Activated B cell treated with CpG ODN at 0.5 μM for 24 hours (primary cell): ENCODE measurements at regions not wholly inside any gene's neighbourhood (a gene's known extent, or its start where the extent isn't known, plus 50 kb on each side); places are given as distances from the start of the nearest gene placed in this dataset.

ENCODE experiments used
- ATAC-seq: fragments of 200-7000 bp; cut with Tn5 transposase; one replicate; pipeline ENCODE4 v1.10.0; 2021; ENCODE audit warnings: low read depth, mild to moderate bottlenecking, moderate library complexity
- CTCF ChIA-PET: fragments of 350-600 bp; sonication (Branson Sonifier 250); formaldehyde crosslinking; loops from one replicate; lab custom pipeline; 2021; ENCODE audit warnings: antibody characterized with exemption; lab: Charles Lee
- POLR2A ChIA-PET: fragments of 350-600 bp; sonication (Branson Sonifier 250); formaldehyde crosslinking; loops from one replicate; lab custom pipeline; 2021; ENCODE audit warnings: antibody characterized with exemption; lab: Charles Lee
- DNase-seq: peaks from one replicate; pipeline ENCODE4 v3.0.0; 2022
- H3K27ac Mint-ChIP-seq: one replicate; pipeline ENCODE4 v1.8.0; 2020; ENCODE audit warnings: mixed read lengths
- H3K27me3 Mint-ChIP-seq: one replicate; pipeline ENCODE4 v1.8.0; 2021; ENCODE audit warnings: mixed read lengths
- H3K36me3 Mint-ChIP-seq: one replicate; pipeline ENCODE4 v1.8.0; 2021; ENCODE audit warnings: low read depth, mixed read lengths
- H3K4me1 Mint-ChIP-seq: one replicate; pipeline ENCODE4 v1.8.0; 2021; ENCODE audit warnings: mixed read lengths
- H3K4me3 Mint-ChIP-seq: one replicate; pipeline ENCODE4 v1.8.0; 2020; ENCODE audit warnings: mild to moderate bottlenecking, mixed read lengths
- H3K9me3 Mint-ChIP-seq: one replicate; pipeline ENCODE4 v1.8.0; 2020; ENCODE audit warnings: mixed read lengths
- intact Hi-C: fragments of 100-400 bp; cut with micrococcal nuclease; formaldehyde crosslinking; loops from one replicate; pipeline ENCODE4 v1.15.1; 2024
- TF ChIP-seq, protein P1 (sequence below): fragments of 200-600 bp; IDR thresholded peaks from one replicate; pipeline ENCODE4 v1.8.0; 2022; ENCODE audit warnings: antibody characterized with exemption, mild to moderate bottlenecking

DNA sequence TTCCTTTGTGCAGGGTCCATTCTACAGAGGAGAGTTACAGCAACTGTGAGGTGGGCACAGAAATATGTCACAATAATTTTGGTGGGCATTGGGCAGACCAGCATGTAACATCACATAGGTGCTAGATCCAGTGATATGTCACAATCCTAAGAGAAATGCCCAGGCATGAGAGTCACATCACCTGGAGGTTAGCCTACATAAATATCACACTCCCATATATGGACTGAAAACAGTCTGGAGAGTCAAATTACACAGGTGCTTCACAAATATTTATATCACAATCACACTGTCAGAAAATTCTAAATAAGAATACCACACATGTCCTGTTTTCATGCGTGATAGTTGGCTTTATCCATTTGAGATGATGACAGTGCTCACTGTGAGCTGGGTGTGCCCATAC lies 903.7 kb upstream of the AMELY start:
- no peaks in the 10 kb centered on the region for H3K36me3 Mint-ChIP-seq
- H3K4me1 Mint-ChIP-seq, result no peaks in the 10 kb centered on the region
- TF ChIP-seq, protein P1, sequence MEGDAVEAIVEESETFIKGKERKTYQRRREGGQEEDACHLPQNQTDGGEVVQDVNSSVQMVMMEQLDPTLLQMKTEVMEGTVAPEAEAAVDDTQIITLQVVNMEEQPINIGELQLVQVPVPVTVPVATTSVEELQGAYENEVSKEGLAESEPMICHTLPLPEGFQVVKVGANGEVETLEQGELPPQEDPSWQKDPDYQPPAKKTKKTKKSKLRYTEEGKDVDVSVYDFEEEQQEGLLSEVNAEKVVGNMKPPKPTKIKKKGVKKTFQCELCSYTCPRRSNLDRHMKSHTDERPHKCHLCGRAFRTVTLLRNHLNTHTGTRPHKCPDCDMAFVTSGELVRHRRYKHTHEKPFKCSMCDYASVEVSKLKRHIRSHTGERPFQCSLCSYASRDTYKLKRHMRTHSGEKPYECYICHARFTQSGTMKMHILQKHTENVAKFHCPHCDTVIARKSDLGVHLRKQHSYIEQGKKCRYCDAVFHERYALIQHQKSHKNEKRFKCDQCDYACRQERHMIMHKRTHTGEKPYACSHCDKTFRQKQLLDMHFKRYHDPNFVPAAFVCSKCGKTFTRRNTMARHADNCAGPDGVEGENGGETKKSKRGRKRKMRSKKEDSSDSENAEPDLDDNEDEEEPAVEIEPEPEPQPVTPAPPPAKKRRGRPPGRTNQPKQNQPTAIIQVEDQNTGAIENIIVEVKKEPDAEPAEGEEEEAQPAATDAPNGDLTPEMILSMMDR, result no peak
- H3K9me3 Mint-ChIP-seq, result no peaks in the 10 kb centered on the region
- H3K27ac Mint-ChIP-seq, result no peak overlapping the region
- DNase-seq, result no peak
- H3K4me3 Mint-ChIP-seq, result no peak overlapping the region
- H3K27me3 Mint-ChIP-seq, result no peaks in the 10 kb centered on the region
- intact Hi-C loops, result loop anchor here (5.0 kb wide), 2 partner anchors 93 to 448 kb away; no protein-coding TSS in a partner anchor
- ChIA-PET CTCF (no interaction called here), POLR2A (no interaction called here)
- ATAC-seq, result no peak

DNA sequence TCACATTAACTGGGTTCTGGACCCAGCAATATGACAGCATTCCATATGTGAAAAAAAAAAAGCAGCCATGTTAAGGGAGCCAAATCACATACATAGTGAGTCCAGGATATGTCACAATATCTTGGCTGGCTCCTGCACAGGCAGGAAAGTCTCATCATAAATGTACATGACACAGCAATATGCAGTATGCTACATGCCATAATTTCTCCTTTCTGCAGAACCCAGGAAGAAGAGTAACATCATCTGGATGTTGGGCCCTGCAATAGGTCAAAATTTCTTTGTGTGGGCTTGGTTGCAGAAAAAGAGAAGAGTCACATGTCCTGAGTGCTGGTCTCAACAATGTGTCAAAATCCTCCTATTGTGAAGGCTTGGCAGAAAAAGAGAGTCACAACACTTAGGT lies 902.8 kb upstream of the AMELY start:
- ChIA-PET CTCF (no interaction called here), POLR2A (interaction anchor here (0.7 kb wide), 1 partner anchor 502 kb away, joined by 6 read pairs; no protein-coding TSS in a partner anchor)
- DNase-seq (no peak), ATAC-seq (no peak)
- H3K4me1 Mint-ChIP-seq, result no peaks in the 10 kb centered on the region
- intact Hi-C loops, result no loop called here
- TF ChIP-seq, protein P1, result no peak
- no peaks in the 10 kb centered on the region for H3K36me3 Mint-ChIP-seq
- no peaks in the 10 kb centered on the region for H3K9me3 Mint-ChIP-seq
- no peak overlapping the region for H3K4me3 Mint-ChIP-seq
- no peak overlapping the region for H3K27ac Mint-ChIP-seq
- H3K27me3 Mint-ChIP-seq, result no peaks in the 10 kb centered on the region

DNA sequence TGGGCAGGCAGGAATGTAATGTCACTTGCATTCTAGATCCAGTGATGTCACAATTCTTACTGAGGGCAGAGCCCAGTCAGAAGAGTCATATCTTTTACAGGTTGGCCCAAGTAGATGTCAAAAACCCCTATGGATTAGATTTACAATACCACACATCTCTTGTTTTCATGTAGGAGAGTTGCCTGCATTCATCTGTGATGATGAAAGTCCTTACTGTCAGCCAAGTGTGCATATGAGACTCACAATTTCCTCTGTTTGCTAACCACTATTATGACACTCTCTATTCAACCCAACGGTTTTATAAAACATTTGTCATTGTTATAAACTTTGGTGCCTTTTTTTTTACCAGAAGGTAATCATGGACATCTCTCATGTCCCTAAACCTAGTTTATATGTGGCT lies 898.8 kb upstream of the AMELY start:
- ATAC-seq (no peak), DNase-seq (no peak)
- no peaks in the 10 kb centered on the region for H3K27me3 Mint-ChIP-seq
- H3K4me3 Mint-ChIP-seq, result no peak overlapping the region
- TF ChIP-seq, protein P1, result no peak
- POLR2A ChIA-PET, result no interaction called here
- H3K27ac Mint-ChIP-seq, result no peak overlapping the region
- H3K36me3 Mint-ChIP-seq, result no peaks in the 10 kb centered on the region
- CTCF ChIA-PET, result no interaction called here
- intact Hi-C loops, result no loop called here
- H3K9me3 Mint-ChIP-seq, result no peaks in the 10 kb centered on the region
- no peaks in the 10 kb centered on the region for H3K4me1 Mint-ChIP-seq

DNA sequence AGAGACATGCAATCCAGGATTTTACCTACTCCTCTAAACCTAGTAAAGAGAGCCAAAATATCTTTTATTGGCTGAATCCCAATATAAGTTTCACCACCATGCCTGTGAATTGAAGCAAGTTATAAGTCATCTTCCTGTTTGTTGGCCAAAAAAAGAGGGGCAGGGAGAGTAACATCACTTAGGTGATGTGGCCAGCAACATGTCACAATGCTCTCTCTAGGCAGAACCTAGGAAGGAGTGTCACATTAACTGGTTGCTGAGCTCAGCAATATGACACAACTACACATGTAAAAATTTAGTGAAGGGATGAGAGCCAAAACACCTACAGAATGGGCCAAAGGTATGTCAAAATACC lies 895.9 kb upstream of the AMELY start:
- DNase-seq, result no peak
- TF ChIP-seq, protein P1, result no peak
- Mint-ChIP-seq H3K36me3 (no peaks in the 10 kb centered on the region), H3K27me3 (no peaks in the 10 kb centered on the region), H3K4me3 (no peak overlapping the region), H3K4me1 (no peaks in the 10 kb centered on the region), H3K9me3 (no peaks in the 10 kb centered on the region), H3K27ac (no peak overlapping the region)
- intact Hi-C loops, result no loop called here
- CTCF ChIA-PET, result no interaction called here
- POLR2A ChIA-PET, result no interaction called here
- ATAC-seq, result no peak

DNA sequence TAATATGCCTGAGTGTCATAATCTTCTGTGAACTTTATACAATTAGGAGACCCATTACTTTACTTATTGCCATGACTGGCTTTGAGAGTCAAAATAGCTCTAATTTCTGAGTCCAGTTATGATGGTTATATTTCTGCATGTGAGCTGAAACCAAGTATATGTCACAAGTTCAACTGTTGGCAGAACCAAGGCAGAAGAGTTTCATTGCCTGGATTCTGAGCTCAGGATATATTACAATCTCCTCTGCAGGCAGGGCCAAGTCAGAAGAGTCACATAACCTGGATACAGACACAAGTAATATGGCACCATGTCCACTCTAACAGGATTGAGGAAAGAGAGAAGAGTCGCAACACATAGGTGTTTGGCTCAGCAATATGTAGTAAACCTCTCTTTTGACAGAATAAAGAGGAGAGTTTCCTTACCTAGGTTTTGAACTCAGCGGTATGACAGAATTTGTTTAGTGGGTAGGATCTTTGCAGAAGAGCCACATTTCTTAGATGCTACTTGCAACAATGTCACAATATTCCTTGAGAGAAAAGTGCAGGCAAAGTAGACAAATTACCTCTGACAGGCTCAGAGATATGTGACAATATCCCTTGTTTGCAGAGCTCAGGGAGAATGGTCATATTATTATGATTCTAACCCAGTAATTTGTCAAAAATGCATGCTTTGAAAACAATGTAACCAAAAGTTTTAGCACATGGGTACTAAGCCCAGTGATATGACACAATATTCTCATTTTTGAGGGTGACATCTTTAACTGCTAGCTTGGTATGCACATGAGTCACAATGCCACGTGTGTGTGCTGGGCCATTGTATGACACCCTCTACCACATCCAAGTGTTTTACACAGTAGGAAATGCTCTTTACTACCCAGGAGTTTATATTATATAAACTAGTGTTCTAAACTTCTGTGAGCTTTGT lies 895.3 kb upstream of the AMELY start:
- no peak overlapping the region for H3K4me3 Mint-ChIP-seq
- ATAC-seq (no peak), DNase-seq (no peak)
- no peaks in the 10 kb centered on the region for H3K9me3 Mint-ChIP-seq
- TF ChIP-seq, protein P1, result no peak
- H3K36me3 Mint-ChIP-seq, result no peaks in the 10 kb centered on the region
- no peaks in the 10 kb centered on the region for H3K4me1 Mint-ChIP-seq
- ChIA-PET POLR2A (no interaction called here), CTCF (no interaction called here)
- intact Hi-C loops, result no loop called here
- no peaks in the 10 kb centered on the region for H3K27me3 Mint-ChIP-seq
- H3K27ac Mint-ChIP-seq, result no peak overlapping the region
